Stimulated activated CD8-positive, alpha-beta memory T cell treated with anti-CD3 and anti-CD28 coated beads, Interleukin-15, amount 100 ng/mL, for 1 hour (primary cell): ENCODE measurements at regions not wholly inside any gene's neighbourhood (a gene's known extent, or its start where the extent isn't known, plus 50 kb on each side); places are given as distances from the start of the nearest gene placed in this dataset.
"Not testable (repeated sequence)": the region's sequence is repeated elsewhere in the genome, so short reads cannot be mapped to it uniquely, and the experiment has no call there.

Experiments
- DNase-seq: peaks from one replicate; pipeline ENCODE4 v3.0.0-alpha.2; 2020; ENCODE audit warnings: low read depth

DNA sequence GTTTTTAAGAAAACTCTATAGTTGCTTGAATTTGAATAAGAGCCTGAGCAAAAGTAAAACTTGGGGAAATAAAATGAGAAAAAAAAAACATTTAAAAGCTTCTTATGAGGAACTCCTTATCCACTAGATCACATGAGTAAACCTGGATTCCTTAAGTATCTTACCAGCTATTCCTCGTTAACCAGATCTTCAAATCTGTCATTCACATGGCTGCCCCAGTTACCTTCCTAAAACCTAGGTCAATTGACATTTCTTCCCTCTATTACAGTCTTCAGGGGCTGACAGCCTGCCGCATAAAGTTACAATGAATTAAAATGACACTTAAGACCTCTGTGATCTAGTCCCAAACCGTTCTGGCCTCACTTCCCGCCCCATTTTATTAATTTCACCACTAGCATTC lies 583.6 kb downstream of the NR2F2 start:
- DNase-seq: no peak

DNA sequence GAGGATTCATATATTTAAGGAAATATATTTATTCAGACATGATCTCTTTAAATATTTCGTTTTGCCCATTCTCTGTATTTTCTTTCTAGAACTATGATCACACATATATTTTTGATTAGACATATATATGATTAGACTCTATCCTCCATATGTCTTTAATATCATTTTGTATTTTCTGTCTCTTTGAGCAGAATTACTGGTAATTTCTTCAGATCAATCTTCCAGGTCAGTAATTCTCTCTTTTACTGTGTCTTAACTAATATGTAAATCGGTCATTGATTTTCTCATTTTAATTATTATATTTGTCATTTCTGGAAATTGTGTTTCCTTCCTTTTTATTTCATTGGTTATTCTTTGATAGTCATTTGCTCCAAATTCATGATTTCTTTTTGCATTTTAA lies 586.2 kb downstream of the NR2F2 start:
- DNase-seq: no peak

DNA sequence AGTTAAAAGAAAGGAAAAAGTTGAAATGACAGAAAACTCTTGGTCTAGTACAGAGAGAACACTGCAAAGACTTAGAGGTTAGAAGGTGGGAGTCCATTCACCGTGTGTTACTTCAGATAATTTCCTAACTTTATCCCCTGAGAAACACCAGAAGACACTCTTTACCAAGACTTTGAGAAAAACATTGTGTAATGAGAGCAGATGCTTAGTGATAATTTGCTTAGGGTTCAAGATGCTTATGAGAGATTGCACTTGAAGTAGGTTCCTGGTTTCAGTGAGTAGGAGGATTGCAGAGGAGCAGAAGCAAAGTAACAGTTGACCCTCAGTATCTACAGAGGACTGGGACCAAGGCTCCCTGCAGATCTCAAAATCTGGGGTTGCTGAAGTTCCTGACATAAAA lies 594.1 kb downstream of the NR2F2 start:
- no peak for DNase-seq

DNA sequence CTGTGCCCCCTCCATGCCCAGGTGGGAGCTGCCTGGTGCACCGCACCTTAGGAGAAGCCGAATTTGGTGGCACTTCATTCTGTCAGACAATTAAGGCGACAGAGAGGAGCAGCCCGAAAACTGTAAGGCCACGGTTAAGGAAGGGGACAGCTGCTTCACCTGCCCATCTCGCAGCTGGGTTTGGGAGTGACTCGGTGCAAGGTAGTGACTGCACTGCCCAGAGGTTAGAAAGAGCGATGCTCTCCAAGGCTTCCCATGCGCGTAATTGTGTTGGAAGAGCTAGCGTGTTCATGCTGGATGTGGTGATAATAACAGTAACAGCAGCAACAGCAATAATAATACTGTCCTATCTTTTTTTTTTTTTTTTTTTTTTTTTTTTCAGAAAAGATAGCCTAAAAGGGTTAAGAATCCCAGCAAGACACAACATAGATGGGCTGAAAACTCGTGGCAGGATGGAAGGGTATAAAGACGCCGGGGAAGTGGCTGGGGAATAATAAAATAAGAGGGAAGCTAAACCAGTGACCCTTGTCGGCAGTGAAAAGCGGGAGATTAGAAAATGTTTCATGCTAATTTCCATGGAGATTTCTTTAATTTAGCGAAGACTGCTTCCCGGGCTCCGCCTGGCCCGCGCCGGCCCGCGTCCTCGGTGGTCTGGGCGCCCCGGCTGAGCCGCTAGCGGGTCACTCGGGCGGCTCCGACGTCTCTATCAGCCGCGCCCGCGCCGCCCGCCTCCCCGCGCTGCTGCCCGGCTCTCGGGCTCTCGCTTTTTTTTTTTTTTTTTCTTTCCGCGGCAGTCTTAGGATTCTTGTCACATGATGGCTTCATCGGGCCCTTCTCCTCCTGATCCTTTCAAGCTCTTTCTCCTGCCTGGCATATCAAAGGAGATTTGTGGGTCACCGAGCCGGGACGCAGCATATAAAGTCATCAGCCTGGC lies 617.1 kb downstream of the NR2F2 start:
- no peak for DNase-seq

- no peak for DNase-seq
Measured at GRCh38 chr15:96948981-96949380, 618.5 kb downstream of the NR2F2 start.

- DNase-seq: no peak
Measured at GRCh38 chr15:96958721-96959120, 628.2 kb downstream of the NR2F2 start.

- DNase-seq: no peak
Measured at GRCh38 chr15:96959501-96959900, 629.0 kb downstream of the NR2F2 start.

DNA sequence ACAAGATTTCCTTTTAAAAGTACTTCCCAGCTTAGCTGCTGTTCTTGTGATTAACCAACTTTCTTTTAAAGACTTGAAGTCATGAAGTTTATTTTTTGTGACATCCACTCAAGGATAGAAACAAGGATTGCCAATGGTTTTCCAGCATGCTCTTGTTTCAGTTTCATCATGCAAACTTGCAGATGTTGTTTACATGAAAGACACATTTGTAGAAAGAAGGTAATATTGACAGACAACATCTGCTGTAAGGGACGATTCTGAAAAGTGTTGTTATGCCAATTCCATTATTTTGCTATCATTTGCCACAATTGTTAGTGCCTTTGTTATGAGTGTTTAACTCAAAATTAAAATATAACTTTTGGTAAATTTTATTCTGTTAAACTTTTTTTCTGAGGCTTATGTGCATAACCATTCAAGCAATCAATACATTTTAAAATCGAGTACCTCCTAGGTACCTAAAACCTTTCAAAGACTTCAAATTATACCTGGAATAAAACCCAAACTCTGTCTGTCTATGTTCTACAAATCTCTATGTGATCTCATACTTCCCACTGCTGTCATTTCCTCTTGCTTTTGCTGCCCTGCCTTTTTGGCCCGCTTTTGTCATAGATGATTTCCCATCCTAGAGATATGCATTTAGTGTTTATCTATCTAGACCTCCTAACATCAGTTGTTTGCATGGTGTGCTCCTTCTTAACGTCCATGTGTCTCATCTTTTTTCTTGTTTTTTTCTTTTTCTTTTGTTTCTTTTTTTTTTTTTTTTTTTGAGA lies 630.4 kb downstream of the NR2F2 start:
- DNase-seq: no peak

GRCh38 chr15:96966554-96966953 lies 636.1 kb downstream of the NR2F2 start:
- no peak for DNase-seq

- DNase-seq: no peak
Measured at GRCh38 chr15:96969732-96970710, 639.5 kb downstream of the NR2F2 start.

GRCh38 chr15:96972201-96972600 lies 641.7 kb downstream of the NR2F2 start:
- no peak for DNase-seq

DNA sequence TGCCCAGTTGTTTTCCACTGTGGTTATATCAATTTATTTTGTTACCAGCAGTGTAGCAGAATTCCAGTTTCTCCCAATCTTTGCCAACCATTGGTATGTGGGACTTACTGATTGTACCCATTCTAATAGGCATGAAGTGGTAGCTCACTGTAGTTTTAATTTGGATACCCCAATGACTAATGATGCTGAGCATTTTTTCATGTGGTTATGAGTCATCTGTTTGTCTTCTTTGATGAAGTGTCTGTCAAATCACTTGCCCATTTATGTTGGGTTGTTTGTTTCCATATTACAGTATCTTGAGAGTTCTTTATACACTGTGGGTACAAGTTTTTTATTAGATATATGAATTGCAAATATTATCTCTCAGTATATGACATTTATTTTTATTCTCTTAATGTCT lies 644.3 kb downstream of the NR2F2 start:
- no peak for DNase-seq

- DNase-seq: no peak
Measured at GRCh38 chr15:96977886-96978285, 647.4 kb downstream of the NR2F2 start.

GRCh38 chr15:96978937-96979473 lies 648.5 kb downstream of the NR2F2 start:
- no peak for DNase-seq

- not testable (repeated sequence) for DNase-seq
Measured at GRCh38 chr15:96984121-96984671, 653.7 kb downstream of the NR2F2 start.

GRCh38 chr15:96992817-96993216 lies 662.3 kb downstream of the NR2F2 start:
- no peak for DNase-seq

- DNase-seq: no peak
Measured at GRCh38 chr15:96997538-96997937, 667.0 kb downstream of the NR2F2 start.

DNA sequence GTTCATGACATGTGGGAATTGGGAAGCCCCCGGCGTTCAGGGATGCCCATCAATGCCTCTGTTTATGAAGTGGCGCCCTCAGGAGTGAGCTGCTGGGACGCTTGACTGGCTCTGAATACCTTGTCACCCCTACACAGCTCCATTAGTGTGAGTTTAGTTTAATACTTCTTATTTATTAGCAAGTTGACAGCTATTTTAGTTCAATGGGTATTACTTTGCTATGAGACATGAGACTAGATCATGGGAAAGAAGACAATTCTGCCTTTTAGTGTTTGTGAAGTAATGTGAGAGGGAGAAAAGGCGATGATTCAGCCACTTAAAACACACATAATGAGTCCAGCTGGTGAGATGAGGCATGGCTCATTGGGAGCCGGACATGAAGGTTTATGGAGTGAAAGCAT lies 678.5 kb downstream of the NR2F2 start:
- no peak for DNase-seq

- no peak for DNase-seq
Measured at GRCh38 chr15:97012986-97013385, 682.5 kb downstream of the NR2F2 start.

DNA sequence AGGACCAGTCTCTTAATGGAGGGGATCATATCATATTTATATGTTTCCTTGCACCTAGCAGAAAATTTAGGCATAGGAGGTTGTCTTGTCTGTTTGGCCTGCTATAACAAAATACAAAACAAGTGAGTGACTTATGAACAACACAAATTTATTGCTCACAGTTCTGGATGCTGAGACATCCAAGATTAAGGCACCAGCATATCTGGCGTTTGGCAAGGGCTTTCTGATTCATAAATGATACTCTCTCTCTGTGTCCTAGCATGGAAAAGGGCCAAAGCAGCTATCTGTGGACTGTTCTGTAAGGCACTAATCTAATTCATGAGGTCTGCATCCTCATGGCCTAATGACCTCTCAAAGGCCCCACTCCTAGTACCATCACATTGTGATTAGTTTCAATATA lies 683.0 kb downstream of the NR2F2 start:
- no peak for DNase-seq

DNA sequence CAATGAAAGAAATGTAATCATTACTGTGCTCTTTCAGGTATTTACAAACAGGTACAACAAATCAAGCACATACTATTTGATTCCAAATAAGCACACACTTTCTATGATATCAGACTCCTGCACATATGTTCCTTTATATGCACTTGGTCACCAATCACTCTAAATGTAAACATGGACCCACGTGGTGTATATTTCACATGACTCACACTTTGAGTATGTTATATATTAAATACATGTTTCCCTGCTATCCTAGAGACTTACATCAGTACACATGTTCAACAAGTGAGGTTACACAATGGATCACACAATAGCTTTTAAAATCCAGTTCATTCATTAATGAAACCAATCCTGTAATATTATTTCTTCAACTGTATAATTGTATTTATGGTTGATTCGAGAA lies 683.5 kb downstream of the NR2F2 start:
- DNase-seq: no peak

GRCh38 chr15:97023488-97023844 lies 693.0 kb downstream of the NR2F2 start:
- no peak for DNase-seq
